A172 (cell line): ENCODE measurements at regions not wholly inside any gene's neighbourhood (a gene's known extent, or its start where the extent isn't known, plus 50 kb on each side); places are given as distances from the start of the nearest gene placed in this dataset.
"Not testable (repeated sequence)": the region's sequence is repeated elsewhere in the genome, so short reads cannot be mapped to it uniquely, and the experiment has no call there.

Experiments used
- DNase-seq: peaks from one replicate; pipeline ENCODE4 v3.0.0-alpha.2; 2015; ENCODE audit warnings: low spot score

DNA sequence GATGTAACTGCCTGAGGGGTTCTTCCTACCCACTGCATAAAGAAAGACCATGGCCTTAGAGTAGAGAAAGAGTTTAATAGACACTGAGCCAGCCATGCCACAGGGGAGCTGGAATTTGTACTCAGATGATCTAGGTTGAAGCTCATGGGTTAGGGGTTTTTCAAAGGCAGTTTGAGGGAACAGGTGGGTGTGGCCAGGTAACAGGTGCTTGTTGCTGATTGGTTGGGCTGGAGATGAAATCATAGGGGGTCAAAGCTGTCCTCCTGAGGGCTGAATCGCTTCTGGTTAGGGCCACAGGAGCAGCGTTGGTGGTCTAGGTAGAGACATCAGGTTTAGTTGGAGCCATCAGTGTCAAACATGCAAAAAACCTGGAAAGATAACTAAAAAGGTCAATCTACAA lies 59.2 kb upstream of the CSNK1A1L start:
- DNase-seq = no peak

- DNase-seq = no peak
Measured at GRCh38 chr13:37163641-37164265, 58.3 kb upstream of the CSNK1A1L start.

GRCh38 chr13:37158481-37158880 lies 53.0 kb upstream of the CSNK1A1L start:
- DNase-seq = no peak

GRCh38 chr13:37155613-37156097 lies 50.2 kb upstream of the CSNK1A1L start:
- not testable (repeated sequence) for DNase-seq
